OCI-LY7 (cell line): ENCODE measurements at regions not wholly inside any gene's neighbourhood (a gene's known extent, or its start where the extent isn't known, plus 50 kb on each side); places are given as distances from the start of the nearest gene placed in this dataset.

Experiments used
- EZH2phosphoT487 ChIP-seq: fragments of 200-600 bp; sonication (generic); IDR thresholded peaks from 2 replicates; pipeline ENCODE4 v1.6.1; 2018; ENCODE audit warnings: low read depth, borderline replicate concordance, mild to moderate bottlenecking, mixed run types, antibody characterized with exemption, low read length, moderate library complexity, mixed read lengths
- TF ChIP-seq, protein P1 (sequence below): fragments of 200-600 bp; sonication (generic); conservative IDR thresholded peaks from 2 replicates; pipeline ENCODE4 v1.5.1; 2014; ENCODE audit warnings: mild to moderate bottlenecking, antibody characterized with exemption, low read length, moderate library complexity, mixed read lengths

DNA sequence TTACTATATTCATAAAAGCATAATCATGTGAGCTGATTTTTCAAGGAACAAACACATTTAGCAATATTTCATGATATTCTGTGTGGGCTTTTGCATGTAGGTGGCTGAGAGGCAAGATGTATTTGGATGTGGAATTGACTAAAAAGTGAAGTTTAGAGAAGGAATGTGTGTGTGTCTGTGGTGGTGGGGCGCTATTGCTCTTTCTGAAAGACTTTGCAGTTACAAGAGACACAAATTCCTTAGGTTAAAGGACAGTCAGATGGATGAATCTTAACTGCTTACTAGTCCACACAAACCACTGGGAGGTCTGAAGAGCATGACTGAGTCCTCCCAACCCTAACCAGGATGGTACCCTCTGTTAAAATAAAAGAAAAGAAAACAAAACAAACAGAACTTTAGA lies 200.1 kb downstream of the SDHAF3 start:
- TF ChIP-seq, protein P1, sequence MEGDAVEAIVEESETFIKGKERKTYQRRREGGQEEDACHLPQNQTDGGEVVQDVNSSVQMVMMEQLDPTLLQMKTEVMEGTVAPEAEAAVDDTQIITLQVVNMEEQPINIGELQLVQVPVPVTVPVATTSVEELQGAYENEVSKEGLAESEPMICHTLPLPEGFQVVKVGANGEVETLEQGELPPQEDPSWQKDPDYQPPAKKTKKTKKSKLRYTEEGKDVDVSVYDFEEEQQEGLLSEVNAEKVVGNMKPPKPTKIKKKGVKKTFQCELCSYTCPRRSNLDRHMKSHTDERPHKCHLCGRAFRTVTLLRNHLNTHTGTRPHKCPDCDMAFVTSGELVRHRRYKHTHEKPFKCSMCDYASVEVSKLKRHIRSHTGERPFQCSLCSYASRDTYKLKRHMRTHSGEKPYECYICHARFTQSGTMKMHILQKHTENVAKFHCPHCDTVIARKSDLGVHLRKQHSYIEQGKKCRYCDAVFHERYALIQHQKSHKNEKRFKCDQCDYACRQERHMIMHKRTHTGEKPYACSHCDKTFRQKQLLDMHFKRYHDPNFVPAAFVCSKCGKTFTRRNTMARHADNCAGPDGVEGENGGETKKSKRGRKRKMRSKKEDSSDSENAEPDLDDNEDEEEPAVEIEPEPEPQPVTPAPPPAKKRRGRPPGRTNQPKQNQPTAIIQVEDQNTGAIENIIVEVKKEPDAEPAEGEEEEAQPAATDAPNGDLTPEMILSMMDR, result no peak
- TF ChIP-seq EZH2phosphoT487, result no peak
